HG03469 (cell line): ENCODE measurements at regions not wholly inside any gene's neighbourhood (a gene's known extent, or its start where the extent isn't known, plus 50 kb on each side); places are given as distances from the start of the nearest gene placed in this dataset.

Source experiments
- ATAC-seq: cut with Tn5 transposase; IDR thresholded peaks from one replicate; pipeline ENCODE4 v1.9.1; 2021; ENCODE audit warnings: mild to moderate bottlenecking, moderate library complexity, moderate number of reproducible peaks; ENCODE audit not compliant: unreplicated experiment

DNA sequence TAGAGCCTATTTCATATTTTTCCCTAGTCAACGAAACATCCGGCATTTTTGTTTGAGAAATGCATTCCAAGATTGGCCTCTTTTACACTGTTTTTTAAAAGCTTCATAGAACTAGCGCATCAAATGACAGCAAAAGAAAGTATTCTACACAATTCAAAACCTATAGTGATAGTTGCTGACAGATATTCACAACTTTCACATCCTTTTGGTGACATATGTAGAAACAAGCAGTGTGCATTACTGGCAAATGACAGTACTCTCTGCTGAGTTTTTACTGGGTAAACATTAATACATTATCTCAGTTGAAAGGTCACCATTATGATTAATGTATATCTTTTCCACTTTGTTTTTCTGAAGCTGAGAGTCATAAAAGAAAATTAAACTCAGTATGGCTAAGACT, 135.4 kb upstream of the RGS18 start:
- no peak for ATAC-seq

DNA sequence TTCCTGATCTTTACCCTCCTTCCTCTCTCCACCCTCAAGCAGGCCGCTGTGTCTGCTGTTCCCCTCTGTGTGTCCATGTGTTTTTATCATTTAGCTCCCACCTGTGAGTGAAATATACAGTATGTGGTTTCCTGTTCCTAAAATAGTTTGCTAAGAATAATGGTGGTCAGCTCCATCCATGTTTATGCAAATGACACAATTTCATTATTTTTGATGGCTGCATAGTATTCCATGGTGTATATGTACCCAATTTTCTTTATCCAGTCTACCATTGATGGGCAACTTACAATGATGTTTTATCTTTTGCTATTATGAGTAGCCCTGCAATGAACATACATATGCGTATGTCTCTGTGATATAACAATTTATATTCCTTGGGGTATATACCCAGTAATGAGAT, 133.4 kb upstream of the RGS18 start:
- no peak for ATAC-seq

DNA sequence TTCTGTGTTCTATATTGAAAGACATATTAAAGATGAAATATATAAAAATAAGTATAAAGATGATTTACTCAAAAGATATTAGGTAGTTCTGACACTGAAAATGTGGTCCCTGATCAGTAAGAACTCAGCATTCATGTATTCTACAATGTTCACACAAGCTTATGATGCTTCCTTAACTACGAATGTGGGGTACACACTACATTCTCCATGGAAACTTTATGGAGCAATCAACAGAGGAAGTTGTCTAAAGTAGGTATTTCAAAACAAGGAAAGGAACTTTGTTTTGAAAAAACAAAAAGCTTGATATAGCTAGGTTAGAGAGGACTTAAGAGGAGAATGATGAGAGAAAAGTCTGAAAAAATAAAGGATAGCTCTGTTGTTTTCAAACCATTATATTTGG, 119.7 kb upstream of the RGS18 start:
- ATAC-seq: no peak

DNA sequence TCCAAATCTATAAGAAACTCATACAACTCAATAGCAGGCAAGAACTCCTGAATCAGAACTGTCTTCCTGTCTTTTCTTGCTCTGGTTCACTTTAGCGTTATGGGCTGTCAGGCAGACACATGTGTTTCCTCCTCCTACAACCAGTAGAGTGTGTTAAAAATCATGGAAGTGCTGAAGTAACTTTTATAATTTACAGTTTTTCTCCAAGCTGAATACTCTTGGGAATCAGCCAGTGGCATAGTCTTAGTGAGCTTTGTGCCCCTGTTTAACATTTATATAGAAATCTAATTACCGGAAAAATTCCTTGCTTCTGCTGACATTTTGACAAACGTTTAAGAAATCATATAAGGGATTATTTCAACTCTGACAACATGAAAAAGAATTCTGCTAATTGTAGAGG, 113.1 kb upstream of the RGS18 start:
- ATAC-seq: no peak

DNA sequence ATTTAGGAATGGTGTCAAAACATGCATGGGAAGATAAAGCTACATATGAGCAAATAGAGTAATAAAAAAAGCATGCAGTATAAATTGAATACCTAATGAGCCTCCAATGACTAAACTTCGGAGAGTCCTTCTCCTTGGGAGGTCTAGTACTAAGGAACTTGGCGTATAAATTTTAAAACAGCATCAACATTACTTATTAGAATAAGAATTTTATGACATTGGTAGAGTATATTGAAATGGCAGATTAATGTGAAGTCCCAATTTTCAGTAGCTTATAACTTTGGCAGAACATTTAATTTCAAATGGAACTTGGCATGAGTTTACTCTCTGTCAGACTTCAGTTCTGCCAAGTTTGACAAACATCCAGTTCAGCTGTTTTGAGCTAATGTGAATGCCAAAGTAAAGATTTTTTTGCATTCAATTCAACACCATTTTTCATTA, 104.7 kb upstream of the RGS18 start:
- no peak for ATAC-seq

DNA sequence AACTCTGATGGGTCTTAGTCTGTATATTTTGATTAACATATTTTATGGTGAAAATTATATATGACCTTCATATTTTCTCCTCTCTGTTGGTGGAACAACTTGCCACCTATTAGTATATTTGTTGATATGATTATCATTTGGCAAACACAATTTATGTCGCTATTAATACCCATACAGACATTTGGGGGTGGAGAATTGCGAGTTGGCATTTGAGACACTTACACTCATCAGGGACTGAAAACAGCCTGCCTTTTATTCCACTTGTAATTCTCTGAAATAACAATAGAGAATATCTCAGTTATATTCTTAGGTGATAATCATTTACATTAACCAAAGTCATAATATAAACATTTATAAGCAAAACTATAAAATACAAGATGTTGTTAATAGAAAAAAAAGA, 100.5 kb upstream of the RGS18 start:
- no peak for ATAC-seq

DNA sequence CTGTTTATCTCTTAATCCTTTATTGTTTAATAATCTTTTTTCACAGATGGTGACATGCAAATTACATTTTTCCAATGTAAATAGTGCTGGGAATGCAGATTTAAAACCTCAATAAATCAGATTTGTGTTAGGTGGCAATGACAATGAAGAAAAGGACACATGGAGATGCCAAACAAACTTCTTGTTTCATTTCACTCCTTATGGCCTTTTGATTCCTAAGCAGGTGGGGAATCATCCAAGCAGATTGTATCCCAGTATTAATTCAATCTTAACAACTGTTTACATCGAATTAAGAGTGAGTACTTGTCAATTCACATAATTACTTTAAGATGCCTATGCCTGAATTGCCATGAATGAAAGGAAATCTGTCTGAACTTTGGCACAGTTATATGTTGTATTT, 98.9 kb upstream of the RGS18 start:
- no peak for ATAC-seq

DNA sequence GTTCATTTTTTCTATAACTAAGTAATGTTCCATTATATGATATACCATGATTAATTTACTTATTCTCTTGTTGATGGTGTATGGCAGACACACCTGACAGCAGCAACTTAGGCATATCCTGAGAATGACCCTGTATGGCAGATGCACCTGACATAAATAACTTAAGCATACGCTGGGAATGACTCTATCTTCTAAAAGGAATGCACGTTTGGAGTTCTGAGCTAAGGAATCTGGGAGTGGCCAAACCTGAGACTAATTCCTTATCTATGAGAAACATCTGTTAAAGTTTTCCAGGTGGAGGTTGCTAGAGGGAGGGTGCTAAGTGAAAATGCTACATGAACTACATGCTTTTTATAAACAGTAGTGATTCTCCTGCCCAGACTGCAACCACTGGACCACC, 96.7 kb upstream of the RGS18 start:
- ATAC-seq: no peak

DNA sequence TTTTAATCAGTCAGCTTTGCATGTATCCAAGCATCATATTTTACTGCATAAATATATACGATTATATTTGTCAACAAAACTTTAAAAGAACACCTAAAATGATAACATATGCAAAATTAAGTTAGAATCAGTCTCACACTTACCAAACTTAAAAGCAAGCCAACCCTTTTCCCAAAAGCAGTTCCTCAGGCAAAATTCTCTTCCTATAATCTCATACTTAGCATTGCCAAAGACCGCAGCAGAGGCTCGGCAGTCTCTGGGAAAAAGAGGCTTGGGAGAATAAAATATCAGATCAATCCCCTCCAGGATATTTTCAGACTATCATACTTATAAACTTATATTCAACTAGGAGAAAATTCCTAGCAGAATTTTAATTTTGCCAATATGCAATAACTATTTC, 93.2 kb upstream of the RGS18 start:
- ATAC-seq: no peak

DNA sequence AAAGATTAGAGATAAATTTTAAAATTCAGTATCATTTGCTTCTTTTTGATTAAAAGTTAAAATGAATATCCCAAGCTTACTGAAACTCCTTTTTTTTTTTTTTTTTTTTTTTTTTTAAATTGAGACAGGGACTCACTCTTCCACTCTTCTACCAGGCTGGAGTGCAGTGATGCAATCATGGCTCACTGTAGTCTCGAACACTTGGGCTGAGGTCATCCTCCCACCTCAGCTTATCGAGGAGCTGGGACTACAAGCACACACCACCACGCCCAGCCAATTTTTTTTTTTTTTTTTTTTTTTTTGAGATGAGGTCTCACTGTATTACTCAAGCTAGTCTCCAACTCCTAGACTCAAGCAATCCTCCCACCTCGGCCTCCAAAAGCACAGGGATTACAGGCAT, 92.1 kb upstream of the RGS18 start:
- no peak for ATAC-seq

DNA sequence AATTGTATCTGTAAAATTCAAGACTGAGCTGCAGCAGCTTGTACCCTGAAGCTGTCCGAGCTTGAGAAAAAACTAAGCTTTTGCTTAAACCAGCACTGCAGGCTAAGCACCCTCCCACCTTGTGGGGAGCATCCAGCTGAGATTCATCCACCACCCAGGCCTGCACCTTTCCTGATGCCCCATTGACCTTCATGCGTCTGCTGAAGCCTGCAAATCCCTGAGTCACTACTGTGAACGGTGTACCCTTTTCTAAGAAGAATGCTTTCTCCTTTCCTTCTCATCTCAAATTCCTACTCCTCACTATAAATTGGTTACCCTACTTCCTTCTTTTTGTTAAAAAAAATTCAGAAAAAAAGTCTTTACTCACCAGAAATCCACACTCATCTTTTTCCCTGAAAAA, 90.9 kb upstream of the RGS18 start:
- no peak for ATAC-seq

DNA sequence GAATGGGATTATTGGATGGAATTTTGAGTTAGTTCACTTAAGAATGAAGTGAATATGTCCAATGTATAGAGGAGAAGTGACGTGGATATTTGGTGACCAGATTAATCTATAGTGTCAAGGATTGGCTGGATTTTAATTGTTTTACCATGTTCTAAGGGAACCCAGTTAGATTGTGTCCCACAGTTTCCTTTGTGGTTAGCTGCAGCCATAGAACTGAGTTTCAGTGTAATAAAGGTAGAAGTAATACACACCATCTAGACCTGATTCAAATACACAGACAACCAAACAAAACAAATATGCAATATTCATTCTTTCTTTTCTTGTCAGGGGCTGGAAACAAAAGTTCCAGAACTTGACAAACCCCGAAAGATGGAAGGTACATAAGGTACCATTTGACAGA, 88.0 kb upstream of the RGS18 start:
- ATAC-seq: no peak

DNA sequence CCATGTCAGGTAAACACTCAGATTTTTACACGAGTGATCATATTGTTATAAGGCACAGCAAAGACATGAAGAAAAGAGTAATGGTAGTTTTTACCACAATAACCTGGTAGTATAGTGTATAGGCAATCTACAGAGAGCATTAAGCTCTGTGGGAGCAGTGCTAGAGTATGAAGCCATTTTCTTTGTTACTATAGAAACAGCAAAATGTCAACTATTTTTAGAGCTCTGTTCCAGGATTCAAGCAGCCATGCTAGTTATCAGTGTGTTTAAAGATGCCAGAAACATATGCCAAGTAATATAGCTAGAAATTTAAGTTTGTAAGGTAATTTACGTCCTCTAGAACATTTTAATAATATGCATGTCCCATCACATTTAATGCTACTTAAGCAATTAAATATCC, 77.6 kb upstream of the RGS18 start:
- no peak for ATAC-seq

DNA sequence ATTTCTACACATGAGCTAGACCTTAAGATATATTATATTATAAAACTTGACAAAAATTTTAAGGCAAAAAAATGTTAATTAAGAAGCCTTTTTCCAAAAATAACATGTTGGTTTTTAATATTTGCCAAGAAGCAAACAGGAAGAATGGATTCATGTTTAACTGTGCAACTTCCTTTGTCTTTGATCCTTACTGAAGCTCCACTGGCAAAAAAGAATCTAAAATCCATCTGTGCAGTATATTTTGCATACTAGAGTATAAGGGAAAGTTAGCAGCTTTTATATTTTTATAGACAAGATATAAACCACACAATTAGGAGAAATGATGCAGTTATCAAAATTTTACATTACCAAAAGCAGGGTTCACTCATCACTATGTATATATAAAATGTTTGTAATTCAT, 76.9 kb upstream of the RGS18 start:
- no peak for ATAC-seq

DNA sequence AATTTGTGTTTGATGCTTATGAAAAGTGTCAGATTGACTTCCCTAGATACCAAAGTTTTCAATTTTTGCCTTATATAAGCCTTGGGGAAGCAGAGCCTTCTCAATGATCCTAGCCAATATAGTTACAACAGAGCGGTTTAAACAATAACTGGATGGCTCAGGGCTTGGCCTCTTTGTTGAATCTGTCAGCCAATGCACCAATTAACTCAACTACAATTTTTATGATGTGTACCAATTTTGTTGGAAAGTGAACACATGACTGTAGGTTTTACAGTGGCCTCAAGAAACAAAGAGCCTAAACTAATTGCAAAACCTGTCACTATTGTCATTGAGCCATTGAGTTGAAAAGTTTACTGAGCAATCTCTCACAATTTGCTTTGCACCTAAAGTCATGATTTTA, 71.6 kb upstream of the RGS18 start:
- ATAC-seq: no peak

DNA sequence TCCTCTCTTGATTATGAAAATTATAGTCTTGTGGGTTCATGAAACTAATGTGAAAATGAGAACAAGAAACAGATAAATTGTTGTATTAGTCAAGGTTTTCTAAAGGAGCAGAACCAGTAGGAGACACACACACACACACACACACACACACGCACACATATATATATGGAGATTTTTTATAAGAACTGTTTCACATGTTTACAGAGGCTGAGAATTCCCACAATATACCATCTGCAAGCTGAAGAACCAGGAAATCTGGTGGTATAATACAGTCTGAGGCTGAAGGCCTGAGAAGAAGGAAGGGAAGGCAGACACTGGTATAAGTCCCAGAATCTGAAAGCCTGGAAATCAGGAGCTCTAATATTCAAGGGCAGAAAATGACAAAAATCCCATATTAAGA, 70.9 kb upstream of the RGS18 start:
- no peak for ATAC-seq

DNA sequence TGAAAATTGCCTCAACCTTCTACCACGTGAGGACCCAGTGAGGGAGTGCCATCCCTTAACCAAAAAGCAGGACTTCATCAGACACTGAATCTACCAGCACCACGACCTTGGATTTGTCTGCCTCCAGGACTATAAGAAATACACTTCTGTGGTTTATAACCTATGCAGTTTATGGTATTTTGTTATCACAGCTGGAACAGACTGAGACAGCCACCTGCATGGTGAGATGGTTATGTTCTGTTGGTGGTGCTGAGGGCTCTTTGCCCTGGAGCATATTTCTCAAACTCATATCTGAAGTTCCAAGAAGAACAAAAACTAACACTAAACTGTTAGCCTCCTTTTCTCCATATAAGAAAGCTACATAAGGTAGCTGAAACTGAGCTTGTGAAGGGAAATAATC, 69.8 kb upstream of the RGS18 start:
- no peak for ATAC-seq

DNA sequence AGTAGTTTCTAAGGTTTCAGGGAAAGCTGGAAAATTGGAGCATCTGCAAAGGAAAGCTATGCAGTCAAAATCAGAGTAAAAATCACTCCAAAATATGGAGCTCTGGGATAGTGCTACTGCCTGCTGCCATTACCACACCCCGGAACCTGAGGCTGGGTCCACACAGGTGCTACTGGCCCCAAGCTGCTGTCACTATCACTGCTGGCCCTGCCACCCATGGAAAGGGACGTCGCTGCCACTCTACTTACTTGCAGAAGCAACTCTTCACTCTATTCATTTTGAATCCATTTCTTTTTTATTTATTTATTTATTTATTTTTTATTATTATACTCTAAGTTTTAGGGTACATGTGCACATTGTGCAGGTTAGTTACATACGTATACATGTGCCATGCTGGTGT, 60.3 kb upstream of the RGS18 start:
- ATAC-seq: no peak

DNA sequence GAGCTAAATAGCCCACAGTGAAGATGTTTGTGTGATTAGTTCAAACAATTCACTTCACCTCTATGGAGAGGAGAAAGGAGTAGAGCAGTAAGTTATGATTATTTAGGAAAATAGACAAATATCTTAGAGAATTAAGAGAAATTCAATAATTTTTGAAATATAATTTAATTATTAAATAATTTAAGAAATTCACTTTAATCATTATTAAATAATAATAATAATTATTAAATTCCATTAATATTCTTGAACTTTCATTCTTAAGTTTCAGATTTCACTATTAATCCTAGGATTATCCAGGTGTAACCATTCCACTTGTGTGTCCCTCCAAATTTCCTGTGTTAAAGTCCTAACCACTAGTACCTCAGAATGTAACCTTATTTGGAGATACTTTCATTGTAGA, 58.9 kb upstream of the RGS18 start:
- ATAC-seq: no peak

DNA sequence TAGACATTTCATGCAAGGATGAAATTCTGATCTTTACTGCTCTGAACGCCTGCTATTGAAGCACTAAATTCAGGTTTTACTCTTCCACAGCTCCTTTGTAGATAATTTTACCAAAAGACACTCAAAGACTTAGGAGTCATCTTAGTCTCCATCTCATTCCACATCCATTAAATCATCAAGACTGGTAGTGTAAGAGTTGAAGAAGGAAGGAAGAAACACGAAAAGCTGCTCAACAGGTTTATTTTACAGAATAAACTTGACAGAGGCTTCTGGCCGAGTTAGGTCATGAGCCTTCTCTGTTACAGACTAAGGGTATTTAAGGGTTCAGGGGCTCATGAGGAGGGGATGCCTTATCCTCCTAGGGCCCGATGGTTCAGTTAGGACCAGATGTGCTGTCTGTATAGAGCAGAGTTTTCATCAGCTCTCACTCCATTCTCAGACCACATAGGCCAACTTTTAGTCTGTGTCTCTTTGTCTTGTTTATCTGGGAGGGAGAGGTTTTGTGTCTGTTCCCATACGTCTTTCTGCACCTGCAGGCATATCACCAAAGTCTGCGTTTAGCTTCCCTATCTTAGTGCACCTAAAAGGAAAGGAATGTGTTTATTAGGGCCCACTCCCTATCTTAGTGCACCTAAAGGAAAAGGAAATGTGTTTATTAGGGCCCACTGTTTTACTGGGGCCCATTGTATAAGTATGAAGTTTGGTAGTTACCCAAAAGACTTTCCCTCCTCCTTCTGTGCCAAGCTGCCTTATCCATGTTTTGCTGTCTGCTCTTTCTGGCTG, 57.4 kb upstream of the RGS18 start:
- no peak for ATAC-seq

DNA sequence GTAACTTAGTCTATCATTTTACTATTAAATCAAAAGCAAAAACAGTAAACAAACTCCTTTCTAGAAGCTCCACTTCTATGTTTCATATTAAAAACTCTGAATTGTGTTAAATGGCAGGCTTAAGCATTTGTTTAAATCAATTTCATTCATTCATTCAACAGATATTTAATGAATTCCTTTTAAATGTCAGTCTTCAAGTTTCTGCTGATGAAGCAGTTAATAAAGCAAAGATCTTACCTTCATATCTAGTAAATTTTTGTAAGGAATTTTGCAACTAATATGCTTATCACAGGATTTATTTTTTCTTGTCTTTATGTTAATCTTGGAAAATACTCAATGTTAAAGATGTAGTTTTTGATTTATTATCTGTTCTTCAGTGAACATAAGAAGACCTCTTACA, 54.1 kb upstream of the RGS18 start:
- no peak for ATAC-seq

DNA sequence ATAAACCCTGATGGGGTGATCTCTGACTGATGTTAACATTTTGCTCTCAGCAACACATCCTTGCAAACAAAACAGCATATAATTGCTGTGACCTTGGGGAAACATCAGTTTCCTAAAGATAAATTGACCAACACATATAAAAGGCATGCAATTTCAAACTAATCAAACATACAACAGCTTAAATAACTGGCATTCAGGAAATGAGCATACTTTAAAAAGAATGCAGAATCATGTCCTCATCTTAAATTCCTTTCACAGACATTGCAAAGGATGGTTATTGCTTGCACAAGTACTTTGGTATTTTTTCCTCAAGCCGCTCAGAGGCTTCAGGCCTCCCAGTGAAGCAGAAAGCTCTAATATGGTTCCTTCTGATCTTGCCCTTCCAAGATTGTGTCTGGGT, 53.4 kb upstream of the RGS18 start:
- no peak for ATAC-seq

DNA sequence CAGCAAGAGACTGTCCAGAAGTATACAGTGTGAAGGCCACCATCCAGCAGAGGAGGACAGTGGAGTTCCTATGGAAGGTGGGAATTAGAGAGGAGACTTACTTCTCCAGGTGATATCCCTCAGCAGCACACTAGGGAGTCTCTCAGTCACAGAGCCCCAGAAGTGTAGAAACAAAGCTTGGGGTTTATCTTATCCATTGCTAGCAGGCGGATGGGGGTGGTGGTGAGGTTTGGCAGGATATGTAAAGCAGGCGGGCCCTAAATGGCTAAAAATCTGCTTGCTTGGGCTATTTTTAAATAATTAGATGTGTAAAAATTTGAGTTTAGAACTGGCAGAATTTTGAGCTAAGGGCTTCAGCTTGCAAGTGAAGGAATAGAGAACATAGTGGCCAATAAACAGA, 50.1 kb upstream of the RGS18 start:
- ATAC-seq: no peak
